ENCODE measurements at regions not wholly inside any gene's neighbourhood (a gene's known extent, or its start where the extent isn't known, plus 50 kb on each side); places are given as distances from the start of the nearest gene placed in this dataset.

- DNase-seq (ENCODE audit: low read depth in 2 of 2): no peak
Measured at GRCh38 chr7:21029006-21029405, 242.3 kb upstream of the SP8 start.

GRCh38 chr7:21030237-21030871, 243.7 kb upstream of the SP8 start:
- DNase-seq (ENCODE audit: low read depth in 2 of 2): no peak

DNA sequence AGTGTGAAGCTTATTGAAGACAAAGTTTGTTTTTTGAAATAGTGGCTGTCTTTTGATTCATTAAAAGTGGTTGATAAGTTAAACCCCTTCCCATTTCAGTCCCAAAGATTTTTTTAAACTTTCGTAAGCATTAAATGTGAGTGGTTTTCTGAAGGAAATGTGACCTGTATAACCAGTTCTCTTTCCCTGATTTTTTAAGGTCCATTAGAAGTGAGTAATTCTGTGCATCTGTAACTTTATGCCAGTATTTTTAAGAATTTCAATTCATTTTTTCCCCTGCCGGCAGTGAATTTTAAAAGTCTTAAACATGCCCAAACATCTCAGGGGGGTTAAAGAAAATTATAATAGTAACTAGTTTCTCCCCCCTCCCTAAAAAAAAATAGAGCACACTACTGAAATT, 254.6 kb upstream of the SP8 start:
- no peak for DNase-seq (ENCODE audit: low read depth in 2 of 2)

DNA sequence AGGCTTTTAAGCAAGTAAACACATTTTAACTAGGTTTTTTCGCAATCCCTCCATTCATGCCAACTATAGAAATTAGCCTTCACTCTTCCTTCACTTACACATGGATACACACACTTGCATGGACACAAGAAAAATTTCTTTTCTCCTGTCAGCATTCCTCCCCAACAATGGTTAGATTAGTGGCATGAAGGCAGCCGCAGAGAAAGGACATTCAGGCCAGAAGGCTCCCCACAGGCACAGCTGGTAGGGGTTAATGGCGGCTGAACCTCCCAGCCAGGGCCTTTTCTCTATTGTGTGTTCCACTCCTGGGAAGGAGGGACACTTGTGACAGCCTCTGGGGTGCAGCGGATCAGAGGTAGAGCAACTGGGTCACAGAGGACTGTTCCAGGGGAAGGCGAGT, 255.0 kb upstream of the SP8 start:
- DNase-seq (ENCODE audit: low read depth in 2 of 2): no peak

DNA sequence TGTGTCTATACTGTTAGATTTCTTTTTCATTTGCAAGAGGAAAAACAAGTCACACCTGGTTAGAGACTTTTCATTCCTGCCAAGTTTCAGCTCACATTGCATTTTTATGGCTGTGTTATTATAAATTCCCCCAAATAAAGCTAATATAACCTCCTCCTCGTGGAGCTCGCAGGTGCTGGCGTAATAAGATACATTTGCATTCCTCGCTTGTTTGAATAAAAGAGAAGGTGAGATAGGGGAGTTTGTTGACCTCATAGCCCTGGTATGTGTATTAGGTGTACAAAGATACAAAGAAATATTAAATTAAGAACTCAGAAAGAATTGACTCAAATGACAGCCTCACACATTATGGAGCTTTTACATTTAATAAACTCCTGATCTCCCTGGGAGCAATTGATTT, 257.7 kb upstream of the SP8 start:
- DNase-seq (ENCODE audit: low read depth in 2 of 2): no peak

- DNase-seq (ENCODE audit: low read depth in 2 of 2): no peak
Measured at GRCh38 chr7:21044913-21045568, 258.4 kb upstream of the SP8 start.

DNA sequence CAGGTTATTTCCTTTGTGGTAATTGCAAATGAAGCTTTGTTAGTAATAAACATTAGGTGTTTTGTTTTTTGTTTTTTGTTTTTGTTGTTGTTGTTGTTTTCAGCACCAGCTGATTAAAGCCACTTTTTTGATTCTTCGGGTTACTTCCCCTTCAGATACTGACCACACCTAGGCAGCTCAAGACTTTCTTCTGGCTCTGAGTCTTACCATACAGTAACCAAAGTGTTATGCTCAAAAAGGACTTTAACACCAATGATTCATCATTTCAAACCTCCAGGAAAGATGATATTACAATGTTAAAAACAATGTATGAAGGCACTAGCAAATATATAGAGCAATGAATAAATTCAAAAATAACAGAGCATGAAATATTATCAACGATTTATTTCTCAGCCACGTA, 265.2 kb upstream of the SP8 start:
- no peak for DNase-seq (ENCODE audit: low read depth in 2 of 2)

DNA sequence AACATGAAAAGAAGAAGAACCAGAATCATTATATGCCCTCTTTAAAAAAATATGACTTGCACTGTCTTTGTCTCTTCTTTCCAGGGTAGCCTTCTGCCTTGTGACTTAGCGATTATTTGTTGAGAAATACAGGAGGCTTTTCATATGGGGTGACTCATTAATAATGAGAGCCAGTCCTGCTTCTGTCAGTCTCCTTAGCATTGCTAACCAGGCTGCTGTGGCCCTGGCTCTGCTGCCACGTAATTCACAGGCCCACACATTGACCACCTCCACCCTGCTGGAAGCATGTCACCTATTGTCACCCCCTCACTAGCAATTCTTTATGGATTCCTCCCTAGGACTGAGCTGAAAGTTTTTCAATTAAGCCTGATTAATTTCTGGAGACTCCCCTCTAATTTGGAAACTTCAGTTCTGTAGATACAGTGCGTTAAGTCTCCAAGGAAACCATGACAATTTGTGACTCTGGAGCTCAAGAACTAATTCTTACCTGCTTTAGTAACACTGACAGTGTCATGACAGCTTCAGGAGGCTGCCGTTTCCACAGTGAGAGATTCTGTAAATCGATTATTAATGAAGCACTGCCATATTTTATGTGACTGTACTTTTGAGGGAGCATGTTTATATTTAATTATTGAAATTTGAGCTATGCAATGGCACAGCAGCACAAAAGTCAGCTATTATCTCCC, 267.9 kb upstream of the SP8 start:
- DNase-seq (ENCODE audit: low read depth in 2 of 2): no peak

- no peak for DNase-seq (ENCODE audit: low read depth in 2 of 2)
Measured at GRCh38 chr7:21059069-21059468, 272.4 kb upstream of the SP8 start.

DNA sequence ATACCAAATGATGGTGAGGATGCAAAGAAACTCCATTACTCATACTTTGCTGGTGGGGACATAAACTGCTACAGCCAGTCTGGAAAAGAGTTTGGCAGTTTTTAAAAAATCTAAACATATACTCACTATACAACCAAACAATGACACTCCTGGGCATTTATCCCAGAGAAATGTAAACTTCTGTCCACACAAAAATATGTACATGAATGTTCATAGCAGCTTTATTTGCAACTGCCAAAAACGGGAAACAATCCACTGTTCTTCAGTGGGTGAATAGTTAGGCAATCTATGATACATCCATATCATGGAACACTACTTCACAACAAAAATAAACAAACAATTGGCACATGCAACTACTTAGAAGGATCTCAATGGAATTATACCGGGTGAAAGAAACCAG, 276.4 kb upstream of the SP8 start:
- DNase-seq (ENCODE audit: low read depth in 2 of 2): no peak

DNA sequence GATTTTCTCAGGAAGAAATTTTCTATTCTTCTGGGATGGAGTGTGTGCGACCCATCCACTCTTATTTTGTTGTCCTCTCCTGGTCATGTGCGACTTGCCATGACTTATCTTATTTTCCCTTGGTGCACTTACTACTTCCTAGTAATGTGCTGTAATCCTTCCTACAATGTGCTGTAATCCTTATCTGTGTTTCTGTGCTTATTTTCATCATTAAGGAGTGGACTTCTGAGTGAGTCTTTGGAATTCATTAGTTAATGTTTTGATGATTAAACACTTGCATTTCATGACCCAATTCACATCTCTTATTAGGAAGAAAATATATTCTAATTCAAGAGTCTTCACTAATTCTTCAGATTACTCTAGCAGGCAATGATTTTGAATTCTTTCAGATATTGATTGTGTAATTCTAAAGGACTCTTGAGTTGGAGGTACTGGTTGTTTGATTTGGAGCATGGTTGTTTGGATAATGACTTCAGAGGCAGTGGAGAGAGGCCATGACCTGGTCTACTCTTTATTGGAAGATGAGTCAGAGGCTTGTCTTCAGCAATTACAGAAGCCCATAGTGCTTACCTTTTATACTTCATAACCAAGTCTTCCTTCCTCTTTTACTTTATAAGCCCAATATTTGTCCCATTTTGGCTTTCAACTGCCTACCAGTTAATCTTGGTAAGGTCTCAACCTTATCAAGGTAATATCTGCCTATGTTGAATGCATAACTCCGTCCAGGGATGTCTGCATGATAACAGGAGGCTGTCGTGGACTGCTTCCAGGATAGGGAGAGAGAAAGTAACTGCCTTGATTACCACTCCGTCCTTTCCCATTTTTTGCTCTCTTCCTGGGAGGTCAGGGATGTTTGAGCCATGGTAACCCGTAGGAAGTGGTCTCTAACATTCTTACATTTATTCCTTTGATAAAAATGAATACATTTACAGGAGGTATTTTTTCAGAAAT, 278.3 kb upstream of the SP8 start:
- no peak for DNase-seq (ENCODE audit: low read depth in 2 of 2)

GRCh38 chr7:21066221-21066620, 279.5 kb upstream of the SP8 start:
- no peak for DNase-seq (ENCODE audit: low read depth in 2 of 2)

DNA sequence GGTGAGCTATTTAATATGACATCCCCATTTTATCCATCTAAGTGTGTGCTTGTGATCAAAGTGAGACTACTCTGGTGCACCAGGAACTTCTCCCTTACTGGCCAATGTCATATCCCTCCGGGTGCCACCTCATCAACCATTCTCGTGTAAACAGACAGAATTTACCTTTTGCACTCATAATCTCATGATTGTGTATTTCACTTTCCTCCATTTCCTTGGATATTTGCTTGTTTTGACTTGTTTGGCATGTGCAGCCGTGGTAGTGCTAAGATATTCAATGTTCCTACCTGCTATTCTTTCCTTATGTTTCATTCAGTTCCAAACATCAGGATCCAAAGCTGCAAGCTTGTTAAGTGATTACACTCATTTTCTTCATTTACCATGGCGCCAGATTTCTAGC, 280.5 kb upstream of the SP8 start:
- DNase-seq (ENCODE audit: low read depth in 2 of 2): no peak

- DNase-seq (ENCODE audit: low read depth in 2 of 2): no peak
Measured at GRCh38 chr7:21070571-21071090, 283.9 kb upstream of the SP8 start.

DNA sequence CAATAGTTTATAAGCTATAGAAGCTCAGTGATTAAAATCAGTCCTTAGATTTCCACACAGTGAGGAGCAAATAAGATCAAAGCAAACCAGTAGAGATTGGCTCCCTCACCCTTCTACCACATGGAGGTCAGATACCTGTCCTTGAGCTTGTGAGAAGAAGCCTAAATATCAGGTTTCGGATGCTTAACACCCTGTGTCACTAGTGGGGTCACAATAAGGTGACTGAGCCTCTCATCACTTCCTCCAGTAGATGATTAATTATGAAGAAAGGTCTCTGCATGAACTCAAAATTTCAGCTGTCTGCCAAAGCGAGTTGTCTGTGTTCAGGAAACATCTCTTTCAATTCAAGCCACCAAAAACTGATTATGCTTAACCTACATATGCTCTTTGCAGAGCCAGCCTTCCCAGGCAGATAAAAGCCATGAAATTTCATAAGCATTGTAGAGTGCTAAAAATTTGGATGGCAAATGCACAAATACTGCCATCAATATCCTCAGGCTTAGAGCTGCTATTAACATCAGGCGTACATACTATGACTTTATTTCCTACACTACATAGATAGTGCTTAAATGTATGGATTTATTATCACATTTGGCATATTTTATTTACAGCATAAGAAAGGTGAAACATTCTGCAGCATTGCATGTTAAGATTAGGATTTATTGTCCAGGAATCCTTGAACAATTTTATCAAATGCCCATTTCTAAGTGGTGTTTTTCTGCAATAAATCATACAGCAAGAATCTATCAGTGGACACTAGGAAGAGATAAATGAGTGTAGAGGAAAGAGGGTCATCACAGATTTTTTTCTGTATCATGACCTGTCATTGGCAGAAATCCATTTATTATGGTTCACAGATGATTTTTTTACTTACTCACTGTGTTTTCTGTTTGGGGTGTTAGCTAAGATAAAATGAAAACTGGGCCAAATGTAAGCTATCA, 285.1 kb upstream of the SP8 start:
- DNase-seq (ENCODE audit: low read depth in 2 of 2): no peak

GRCh38 chr7:21076054-21076453, 289.4 kb upstream of the SP8 start:
- no peak for DNase-seq (ENCODE audit: low read depth in 2 of 2)

DNA sequence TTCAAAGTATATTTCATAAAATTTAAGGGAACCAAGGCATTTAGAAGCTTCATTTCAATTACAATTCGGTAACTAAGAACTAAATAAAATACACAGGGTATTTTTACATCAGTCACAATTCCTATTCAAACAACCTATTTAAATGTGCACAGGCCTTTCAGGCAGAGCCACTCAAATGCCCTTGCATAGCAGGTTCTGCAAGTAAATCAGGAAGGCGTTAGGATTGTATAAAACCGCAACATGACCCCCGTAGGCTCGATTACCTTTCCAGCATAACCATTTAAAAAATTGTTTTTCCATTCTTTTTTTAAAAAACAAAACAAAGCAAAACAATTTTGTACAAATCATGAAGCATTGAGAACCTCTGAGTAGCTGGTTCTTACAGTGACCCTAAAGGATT, 289.9 kb upstream of the SP8 start:
- no peak for DNase-seq (ENCODE audit: low read depth in 2 of 2)

GRCh38 chr7:21077602-21078001, 290.9 kb upstream of the SP8 start:
- no peak for DNase-seq (ENCODE audit: low read depth in 2 of 2)

DNA sequence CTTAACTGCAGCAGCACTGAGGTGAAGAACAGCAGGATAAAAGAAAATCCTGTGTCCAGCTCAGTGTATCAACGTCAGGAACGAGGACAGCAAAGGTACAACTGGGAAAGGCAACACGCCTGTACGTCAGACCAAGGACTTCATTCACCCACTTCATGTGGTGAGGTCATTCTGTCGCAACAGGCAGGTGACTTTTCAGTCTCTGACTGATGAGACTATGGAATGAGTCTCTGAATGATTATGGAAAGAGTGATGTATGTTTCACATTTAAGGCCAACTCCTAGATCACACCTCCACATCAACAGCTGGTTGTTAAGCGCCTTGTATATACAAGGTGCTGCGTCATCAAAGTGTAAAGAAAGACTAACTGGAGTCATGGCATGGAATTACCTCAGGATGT, 297.6 kb upstream of the SP8 start:
- DNase-seq (ENCODE audit: low read depth in 2 of 2): no peak

- DNase-seq (ENCODE audit: low read depth in 2 of 2): no peak
Measured at GRCh38 chr7:21086688-21087087, 300.0 kb upstream of the SP8 start.

- DNase-seq (ENCODE audit: low read depth in 2 of 2): no peak
Measured at GRCh38 chr7:21089653-21090052, 303.0 kb upstream of the SP8 start.
